Fibroblast of villous mesenchyme (primary cell): ENCODE measurements at regions not wholly inside any gene's neighbourhood (a gene's known extent, or its start where the extent isn't known, plus 50 kb on each side); places are given as distances from the start of the nearest gene placed in this dataset.

Experiments
- DNase-seq: peaks from one replicate; pipeline ENCODE4 v3.0.0-alpha.2; 2010; ENCODE audit warnings: low read depth
- H3K4me3 ChIP-seq: 2 replicates; pipeline ENCODE4 v1.5.1; 2011; ENCODE audit warnings: low read depth, mild to moderate bottlenecking, low read length
- TF ChIP-seq, protein P1 (sequence below): IDR thresholded peaks from 2 replicates; pipeline ENCODE4 v1.5.1; 2012; ENCODE audit warnings: low read depth, mild to moderate bottlenecking, low read length; ENCODE audit not compliant: insufficient read depth

- DNase-seq, result no peak
- H3K4me3 ChIP-seq, result no peak overlapping the region
- TF ChIP-seq, protein P1, sequence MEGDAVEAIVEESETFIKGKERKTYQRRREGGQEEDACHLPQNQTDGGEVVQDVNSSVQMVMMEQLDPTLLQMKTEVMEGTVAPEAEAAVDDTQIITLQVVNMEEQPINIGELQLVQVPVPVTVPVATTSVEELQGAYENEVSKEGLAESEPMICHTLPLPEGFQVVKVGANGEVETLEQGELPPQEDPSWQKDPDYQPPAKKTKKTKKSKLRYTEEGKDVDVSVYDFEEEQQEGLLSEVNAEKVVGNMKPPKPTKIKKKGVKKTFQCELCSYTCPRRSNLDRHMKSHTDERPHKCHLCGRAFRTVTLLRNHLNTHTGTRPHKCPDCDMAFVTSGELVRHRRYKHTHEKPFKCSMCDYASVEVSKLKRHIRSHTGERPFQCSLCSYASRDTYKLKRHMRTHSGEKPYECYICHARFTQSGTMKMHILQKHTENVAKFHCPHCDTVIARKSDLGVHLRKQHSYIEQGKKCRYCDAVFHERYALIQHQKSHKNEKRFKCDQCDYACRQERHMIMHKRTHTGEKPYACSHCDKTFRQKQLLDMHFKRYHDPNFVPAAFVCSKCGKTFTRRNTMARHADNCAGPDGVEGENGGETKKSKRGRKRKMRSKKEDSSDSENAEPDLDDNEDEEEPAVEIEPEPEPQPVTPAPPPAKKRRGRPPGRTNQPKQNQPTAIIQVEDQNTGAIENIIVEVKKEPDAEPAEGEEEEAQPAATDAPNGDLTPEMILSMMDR, result no peak
Measured at GRCh38 chr6:139611327-139612134, 237.1 kb upstream of the CITED2 start.

DNA sequence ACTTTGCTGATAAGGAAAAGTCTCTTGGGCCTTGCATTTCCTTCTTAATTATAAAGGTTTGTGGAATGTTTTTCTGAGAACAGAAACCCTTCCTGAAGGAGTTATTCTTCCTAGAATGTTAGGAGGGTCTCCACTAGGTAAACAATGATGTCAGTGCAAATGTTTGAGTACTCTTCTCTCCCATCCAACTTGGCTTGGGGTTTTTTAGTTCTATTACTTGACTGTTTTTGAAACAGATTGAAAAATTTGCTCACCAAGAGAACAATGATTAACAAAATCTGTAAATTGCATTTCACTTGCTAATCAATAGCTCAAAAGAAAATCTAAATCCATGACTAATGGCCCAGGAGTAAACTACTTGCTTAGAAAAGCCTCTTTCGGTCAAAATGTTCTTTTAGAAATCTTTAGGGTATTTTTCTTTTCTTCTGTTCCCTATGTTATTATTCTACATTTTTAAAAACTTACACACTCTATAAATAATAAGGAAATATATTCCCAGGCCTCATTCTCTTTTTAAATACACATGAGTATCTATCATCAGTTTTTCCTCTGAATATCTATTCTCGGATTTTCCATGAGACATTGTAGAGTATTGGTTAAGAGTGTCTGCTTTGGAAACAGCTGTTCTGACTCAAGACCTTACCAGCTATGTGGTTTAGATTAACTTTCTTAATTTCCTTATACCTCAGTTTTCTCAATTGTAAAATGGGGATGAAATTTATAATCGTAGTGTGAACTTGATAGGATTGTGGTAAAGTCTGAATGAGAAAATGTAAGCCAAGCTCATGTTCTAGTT lies 234.2 kb upstream of the CITED2 start:
- no peak overlapping the region for H3K4me3 ChIP-seq
- TF ChIP-seq, protein P1, result no peak
- no peak for DNase-seq

DNA sequence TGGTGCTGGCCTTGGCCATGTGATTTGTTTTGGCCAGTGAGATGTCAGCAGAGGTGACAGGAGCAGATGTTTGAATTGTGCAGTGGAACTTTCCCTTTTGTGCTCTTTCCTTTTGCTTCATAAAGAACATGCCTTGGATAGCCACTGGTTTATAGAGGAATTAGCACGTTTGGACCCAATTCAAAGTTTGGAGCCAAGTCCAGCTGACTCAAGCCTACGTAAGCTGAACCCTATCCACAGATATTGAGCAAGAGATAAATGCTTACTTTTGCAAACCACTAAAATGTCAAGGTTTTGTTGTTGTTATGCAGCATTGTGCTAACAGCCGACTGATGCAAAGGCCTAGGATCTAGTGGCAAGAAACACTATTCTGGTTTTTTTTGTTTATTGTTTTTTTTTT lies 230.9 kb upstream of the CITED2 start:
- TF ChIP-seq, protein P1, result no peak
- peak; percentile 90 for DNase-seq

GRCh38 chr6:139603581-139603980 lies 229.1 kb upstream of the CITED2 start:
- DNase-seq, result peak; percentile 99
- TF ChIP-seq, protein P1, result no peak
- H3K4me3 ChIP-seq, result no peak overlapping the region

More for the DNA sequence above, 230.9 kb upstream of the CITED2 start:
- no peak overlapping the region for H3K4me3 ChIP-seq

DNA sequence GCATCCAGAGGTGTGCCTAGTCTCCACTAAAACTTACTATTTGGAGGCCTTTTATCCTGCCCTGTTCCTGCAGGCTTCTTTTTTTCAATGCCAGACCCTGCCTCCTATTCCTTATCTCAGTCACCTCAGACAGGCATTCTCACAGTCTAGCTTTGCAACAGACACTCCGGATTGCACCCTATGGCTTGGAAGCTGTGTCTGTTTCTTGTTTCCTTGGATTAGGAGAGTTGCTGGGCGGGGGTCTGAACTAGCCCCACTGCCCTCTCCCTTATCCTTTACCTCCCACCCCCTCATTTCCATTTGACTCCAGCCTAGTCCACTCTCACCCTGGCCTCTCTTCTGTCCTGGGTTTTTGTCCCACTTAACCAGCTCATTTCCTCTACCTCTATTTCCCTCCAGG lies 228.1 kb upstream of the CITED2 start:
- no peak overlapping the region for H3K4me3 ChIP-seq
- TF ChIP-seq, protein P1, result no peak
- DNase-seq, result peak; percentile 55

DNA sequence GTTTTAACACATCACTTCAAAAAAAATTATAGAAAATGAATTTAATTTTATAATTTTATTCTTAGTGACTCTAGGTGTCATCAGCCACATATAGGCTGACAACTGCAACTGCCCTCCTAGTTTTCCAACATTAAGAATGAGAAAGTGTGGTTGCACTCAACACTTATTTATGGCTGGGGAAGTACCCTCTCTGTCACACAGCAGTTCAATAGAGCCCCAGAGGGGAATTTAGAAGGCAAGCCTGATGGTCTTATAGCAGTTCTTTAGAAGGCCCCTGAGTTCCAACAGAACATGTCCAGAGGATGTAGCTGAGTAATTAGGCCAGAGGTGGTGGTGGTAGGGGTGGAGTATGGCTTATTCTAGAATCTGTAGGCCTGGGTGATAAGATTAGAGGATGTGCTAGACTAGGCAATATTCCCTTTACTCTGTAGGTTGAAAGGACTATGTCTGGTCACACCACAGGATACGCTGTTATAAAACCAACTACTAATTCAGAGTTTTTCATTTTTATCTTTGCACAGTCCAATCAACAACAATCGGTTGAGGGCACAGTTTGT lies 226.5 kb upstream of the CITED2 start:
- H3K4me3 ChIP-seq, result no peak overlapping the region
- TF ChIP-seq, protein P1, result no peak
- DNase-seq, result no peak
